ENCODE measurements at regions not wholly inside any gene's neighbourhood (a gene's known extent, or its start where the extent isn't known, plus 50 kb on each side); places are given as distances from the start of the nearest gene placed in this dataset.
"Not testable (repeated sequence)": the region's sequence is repeated elsewhere in the genome, so short reads cannot be mapped to it uniquely, and the experiment has no call there.

DNA sequence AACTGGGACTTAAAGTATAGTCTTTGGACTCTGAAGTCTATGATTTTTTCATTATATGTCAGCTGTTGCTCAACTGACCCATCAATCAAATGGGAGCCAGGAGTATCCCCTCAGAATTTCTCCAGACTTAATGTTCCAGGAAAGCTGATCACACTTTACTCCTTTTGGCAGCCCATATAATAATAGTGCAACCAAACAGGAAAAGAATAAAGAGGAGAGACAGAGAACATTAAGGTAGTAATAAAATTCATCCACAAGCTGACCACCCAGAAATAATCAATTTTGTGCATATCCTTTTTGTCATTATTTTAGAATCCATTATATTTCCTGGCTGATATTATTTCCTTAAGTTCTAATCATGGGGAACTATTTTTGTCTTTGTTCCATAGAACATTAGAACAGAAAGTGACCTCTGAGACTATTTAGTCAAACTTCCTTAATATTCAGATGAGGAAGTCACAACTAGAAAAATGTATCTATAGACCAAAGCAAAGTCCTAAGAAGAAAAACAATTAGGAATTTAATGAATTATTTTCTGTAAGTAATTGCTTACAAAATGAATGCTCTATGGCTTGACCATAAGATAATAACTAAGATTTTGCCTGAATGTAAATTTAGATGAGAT is 238.1 kb upstream of the SEL1L start:
- Histone ChIP-seq H3K36me3 (ENCODE audit: control insufficient read depth, insufficient read depth, low read length) (no peaks in the 10 kb centered on the region), H3K4me3 (ENCODE audit: low read length) (no peak overlapping the region), H3K27me3 (ENCODE audit: control insufficient read depth, insufficient read depth, low read length) (no peaks in the 10 kb centered on the region), H3K9ac (ENCODE audit: low read length) (no peak overlapping the region), H3K4me1 (ENCODE audit: control insufficient read depth, insufficient read depth, low read length) (no peaks in the 10 kb centered on the region), H3K27ac (ENCODE audit: low read depth, low read length) (no peak overlapping the region)

GRCh38 chr14:81772381-81772780 is 238.7 kb upstream of the SEL1L start:
- Histone ChIP-seq H3K27ac (ENCODE audit: low read depth, low read length) (no peak overlapping the region), H3K36me3 (ENCODE audit: control insufficient read depth, insufficient read depth, low read length) (no peaks in the 10 kb centered on the region)

GRCh38 chr14:81776531-81776930 is 242.9 kb upstream of the SEL1L start:
- no peaks in the 10 kb centered on the region for H3K4me1 ChIP-seq (ENCODE audit: control insufficient read depth, insufficient read depth, low read length)
- no peak overlapping the region for H3K27ac ChIP-seq (ENCODE audit: low read depth, low read length)
- no peaks in the 10 kb centered on the region for H3K27me3 ChIP-seq (ENCODE audit: control insufficient read depth, insufficient read depth, low read length)
- H3K36me3 ChIP-seq (ENCODE audit: control insufficient read depth, insufficient read depth, low read length), result no peaks in the 10 kb centered on the region
- no peak overlapping the region for H3K9ac ChIP-seq (ENCODE audit: low read length)
- no peak overlapping the region for H3K4me3 ChIP-seq (ENCODE audit: low read length)

More at GRCh38 chr14:81772381-81772780, 238.7 kb upstream of the SEL1L start:
- Histone ChIP-seq H3K27me3 (ENCODE audit: control insufficient read depth, insufficient read depth, low read length) (no peaks in the 10 kb centered on the region), H3K9ac (ENCODE audit: low read length) (no peak overlapping the region), H3K4me1 (ENCODE audit: control insufficient read depth, insufficient read depth, low read length) (no peaks in the 10 kb centered on the region), H3K4me3 (ENCODE audit: low read length) (no peak overlapping the region)

- not testable (repeated sequence) for H3K4me1 ChIP-seq (ENCODE audit: control insufficient read depth, insufficient read depth, low read length); H3K27ac ChIP-seq (ENCODE audit: low read depth, low read length); H3K9ac ChIP-seq (ENCODE audit: low read length); H3K4me3 ChIP-seq (ENCODE audit: low read length); H3K36me3 ChIP-seq (ENCODE audit: control insufficient read depth, insufficient read depth, low read length); H3K27me3 ChIP-seq (ENCODE audit: control insufficient read depth, insufficient read depth, low read length)
Observed at GRCh38 chr14:81781798-81782197, 248.1 kb upstream of the SEL1L start.

DNA sequence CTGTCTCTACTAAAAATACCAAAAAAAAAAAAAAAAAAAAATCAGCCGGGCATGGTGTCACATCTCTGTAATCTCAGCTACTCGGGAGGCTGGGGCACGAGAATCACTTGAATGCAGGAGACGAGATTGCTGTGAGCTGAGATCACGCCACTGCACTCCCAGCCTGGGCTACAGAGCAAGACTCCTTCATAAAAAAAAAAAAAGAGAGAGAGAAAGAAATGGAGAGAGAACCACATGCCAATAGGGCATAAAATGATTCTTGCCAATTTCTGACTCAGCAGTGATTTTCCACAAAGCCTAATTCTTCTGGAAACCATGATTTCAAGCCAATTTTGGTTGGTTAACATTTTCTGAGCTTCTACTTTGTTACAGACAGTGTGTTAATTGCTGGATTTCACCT is 250.4 kb upstream of the SEL1L start:
- Histone ChIP-seq H3K27me3 (ENCODE audit: control insufficient read depth, insufficient read depth, low read length) (no peaks in the 10 kb centered on the region), H3K4me1 (ENCODE audit: control insufficient read depth, insufficient read depth, low read length) (no peaks in the 10 kb centered on the region), H3K36me3 (ENCODE audit: control insufficient read depth, insufficient read depth, low read length) (no peaks in the 10 kb centered on the region), H3K27ac (ENCODE audit: low read depth, low read length) (no peak overlapping the region), H3K9ac (ENCODE audit: low read length) (no peak overlapping the region), H3K4me3 (ENCODE audit: low read length) (no peak overlapping the region)

DNA sequence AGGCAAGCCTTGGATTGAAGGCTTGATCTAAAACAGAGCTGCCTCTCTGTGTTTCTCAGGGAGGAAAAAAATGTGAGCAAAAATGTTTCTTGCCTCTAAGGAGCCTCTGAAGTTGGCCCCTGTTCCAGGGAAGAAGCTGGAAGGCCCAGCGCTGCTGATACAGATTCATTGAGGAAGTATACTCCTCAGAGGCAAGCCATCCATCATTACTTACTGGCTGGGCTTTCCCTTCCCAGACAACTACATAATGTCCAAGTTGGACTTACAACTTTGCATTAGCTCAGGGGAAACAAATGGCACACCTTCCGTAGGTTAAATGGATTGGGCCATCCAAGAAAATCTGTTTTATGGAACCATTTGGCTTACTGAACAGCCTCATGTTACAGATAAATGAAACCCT is 263.7 kb upstream of the SEL1L start:
- Histone ChIP-seq H3K4me3 (ENCODE audit: low read length) (no peak overlapping the region), H3K36me3 (ENCODE audit: control insufficient read depth, insufficient read depth, low read length) (no peaks in the 10 kb centered on the region), H3K9ac (ENCODE audit: low read length) (no peak overlapping the region), H3K4me1 (ENCODE audit: control insufficient read depth, insufficient read depth, low read length) (peaks cover 7% of the 10 kb centered on the region), H3K27me3 (ENCODE audit: control insufficient read depth, insufficient read depth, low read length) (no peaks in the 10 kb centered on the region), H3K27ac (ENCODE audit: low read depth, low read length) (no peak overlapping the region)

GRCh38 chr14:81801921-81802320 is 268.3 kb upstream of the SEL1L start:
- Histone ChIP-seq H3K4me1 (ENCODE audit: control insufficient read depth, insufficient read depth, low read length) (peaks cover 10% of the 10 kb centered on the region), H3K27ac (ENCODE audit: low read depth, low read length) (no peak overlapping the region), H3K9ac (ENCODE audit: low read length) (no peak overlapping the region), H3K27me3 (ENCODE audit: control insufficient read depth, insufficient read depth, low read length) (no peaks in the 10 kb centered on the region), H3K36me3 (ENCODE audit: control insufficient read depth, insufficient read depth, low read length) (no peaks in the 10 kb centered on the region), H3K4me3 (ENCODE audit: low read length) (no peak overlapping the region)

DNA sequence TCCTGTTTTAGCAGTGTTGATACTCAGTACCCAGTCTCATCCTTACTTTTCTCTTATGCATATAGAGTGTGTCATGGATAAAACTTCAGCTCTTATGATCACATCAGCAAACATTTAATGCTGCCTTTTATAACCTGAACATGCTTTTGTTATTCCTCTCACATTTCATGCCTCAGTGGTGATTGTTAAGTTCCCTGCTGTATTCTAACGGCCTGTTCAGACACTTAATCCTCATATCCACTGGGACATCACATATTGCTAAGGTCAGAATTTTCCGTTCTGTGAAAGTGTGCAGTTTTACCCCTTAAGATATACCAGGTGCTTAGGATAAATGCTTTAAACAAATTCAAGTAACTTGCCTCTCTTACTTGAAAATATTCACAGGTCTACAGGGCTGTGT is 268.7 kb upstream of the SEL1L start:
- no peaks in the 10 kb centered on the region for H3K27me3 ChIP-seq (ENCODE audit: control insufficient read depth, insufficient read depth, low read length)
- no peak overlapping the region for H3K27ac ChIP-seq (ENCODE audit: low read depth, low read length)
- no peak overlapping the region for H3K4me3 ChIP-seq (ENCODE audit: low read length)
- H3K36me3 ChIP-seq (ENCODE audit: control insufficient read depth, insufficient read depth, low read length), result no peaks in the 10 kb centered on the region
- H3K9ac ChIP-seq (ENCODE audit: low read length), result no peak overlapping the region
- H3K4me1 ChIP-seq (ENCODE audit: control insufficient read depth, insufficient read depth, low read length), result peaks cover 7% of the 10 kb centered on the region

DNA sequence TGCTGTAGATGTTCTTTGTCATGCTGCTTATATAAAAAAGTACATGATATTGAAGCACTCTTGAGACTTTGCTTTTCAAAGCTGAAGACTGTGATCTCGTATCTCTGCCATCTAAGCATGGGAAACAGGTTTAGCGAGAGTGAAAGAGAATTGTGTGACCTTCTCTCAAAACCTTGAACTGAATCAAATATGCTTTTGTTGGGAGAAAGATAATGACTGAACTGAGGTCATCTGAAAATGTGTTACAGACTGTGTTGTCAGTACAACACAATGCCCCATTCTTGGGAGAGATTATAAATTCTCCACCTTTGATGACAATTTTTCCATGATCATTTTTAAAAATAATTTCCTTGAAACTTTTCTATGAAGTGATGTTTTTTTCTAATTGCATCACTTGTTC is 272.1 kb upstream of the SEL1L start:
- Histone ChIP-seq H3K27me3 (ENCODE audit: control insufficient read depth, insufficient read depth, low read length) (no peaks in the 10 kb centered on the region), H3K4me1 (ENCODE audit: control insufficient read depth, insufficient read depth, low read length) (peaks cover 5% of the 10 kb centered on the region), H3K27ac (ENCODE audit: low read depth, low read length) (no peak overlapping the region), H3K9ac (ENCODE audit: low read length) (no peak overlapping the region), H3K4me3 (ENCODE audit: low read length) (no peak overlapping the region), H3K36me3 (ENCODE audit: control insufficient read depth, insufficient read depth, low read length) (no peaks in the 10 kb centered on the region)

DNA sequence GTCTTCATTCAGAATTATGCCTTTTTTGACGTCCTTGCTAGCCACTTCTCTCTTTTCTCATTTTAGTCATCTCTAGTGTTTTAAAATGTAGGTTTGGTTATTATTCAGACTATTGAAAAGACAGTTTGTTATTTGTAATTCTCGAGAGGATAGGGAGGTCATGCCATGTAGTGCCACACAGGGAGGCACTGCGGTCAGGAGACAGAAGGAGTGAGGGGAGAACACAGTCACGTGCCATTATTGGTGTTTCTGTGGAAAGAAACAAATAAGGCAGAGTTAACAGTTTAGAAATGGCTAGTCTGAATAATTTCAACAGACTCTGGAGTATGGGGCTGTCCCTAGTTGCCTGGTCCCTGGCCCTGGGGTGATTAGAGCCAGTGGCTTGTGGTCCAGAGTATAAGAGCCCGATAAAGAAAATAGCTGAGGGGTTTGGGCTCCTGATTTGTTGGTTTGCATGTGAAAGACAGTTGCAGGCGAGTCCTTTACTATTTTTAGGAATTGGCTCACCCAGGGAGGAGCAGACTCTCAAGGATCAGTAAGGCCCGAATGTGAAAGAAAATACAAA is 278.1 kb upstream of the SEL1L start:
- Histone ChIP-seq H3K4me3 (ENCODE audit: low read length) (no peak overlapping the region), H3K9ac (ENCODE audit: low read length) (no peak overlapping the region), H3K36me3 (ENCODE audit: control insufficient read depth, insufficient read depth, low read length) (no peaks in the 10 kb centered on the region), H3K4me1 (ENCODE audit: control insufficient read depth, insufficient read depth, low read length) (no peaks in the 10 kb centered on the region), H3K27ac (ENCODE audit: low read depth, low read length) (no peak overlapping the region), H3K27me3 (ENCODE audit: control insufficient read depth, insufficient read depth, low read length) (no peaks in the 10 kb centered on the region)

DNA sequence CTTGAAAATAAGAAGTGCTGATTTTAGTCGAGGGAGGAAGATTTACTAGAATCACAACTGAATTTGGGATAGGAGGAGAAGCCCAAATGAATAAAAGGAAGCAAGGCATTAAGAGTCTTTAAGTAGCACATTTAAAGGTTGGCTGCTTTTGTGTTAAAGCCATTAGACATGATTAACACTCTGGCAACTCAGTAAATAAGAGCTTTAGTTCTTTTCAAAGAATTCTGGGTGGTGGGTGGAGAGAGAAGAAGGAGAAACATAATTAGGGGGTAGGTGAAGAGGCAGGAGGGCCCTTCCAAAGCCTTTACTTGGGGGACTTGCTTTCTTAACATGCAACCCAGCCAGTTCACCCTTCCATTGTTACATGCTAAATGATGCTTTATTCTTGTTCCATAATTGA is 284.6 kb upstream of the SEL1L start:
- Histone ChIP-seq H3K4me1 (ENCODE audit: control insufficient read depth, insufficient read depth, low read length) (no peaks in the 10 kb centered on the region), H3K9ac (ENCODE audit: low read length) (no peak overlapping the region), H3K36me3 (ENCODE audit: control insufficient read depth, insufficient read depth, low read length) (no peaks in the 10 kb centered on the region), H3K4me3 (ENCODE audit: low read length) (no peak overlapping the region), H3K27ac (ENCODE audit: low read depth, low read length) (no peak overlapping the region), H3K27me3 (ENCODE audit: control insufficient read depth, insufficient read depth, low read length) (no peaks in the 10 kb centered on the region)

GRCh38 chr14:81819344-81819743 is 285.7 kb upstream of the SEL1L start:
- Histone ChIP-seq H3K27me3 (ENCODE audit: control insufficient read depth, insufficient read depth, low read length) (no peaks in the 10 kb centered on the region), H3K27ac (ENCODE audit: low read depth, low read length) (no peak overlapping the region), H3K9ac (ENCODE audit: low read length) (no peak overlapping the region), H3K4me3 (ENCODE audit: low read length) (no peak overlapping the region), H3K4me1 (ENCODE audit: control insufficient read depth, insufficient read depth, low read length) (no peaks in the 10 kb centered on the region), H3K36me3 (ENCODE audit: control insufficient read depth, insufficient read depth, low read length) (no peaks in the 10 kb centered on the region)

- H3K27ac ChIP-seq (ENCODE audit: low read depth, low read length), result no peak overlapping the region
- H3K4me1 ChIP-seq (ENCODE audit: control insufficient read depth, insufficient read depth, low read length), result no peaks in the 10 kb centered on the region
- H3K27me3 ChIP-seq (ENCODE audit: control insufficient read depth, insufficient read depth, low read length), result no peaks in the 10 kb centered on the region
- H3K4me3 ChIP-seq (ENCODE audit: low read length), result no peak overlapping the region
- no peak overlapping the region for H3K9ac ChIP-seq (ENCODE audit: low read length)
- H3K36me3 ChIP-seq (ENCODE audit: control insufficient read depth, insufficient read depth, low read length), result no peaks in the 10 kb centered on the region
Observed at GRCh38 chr14:81819910-81820309, 286.3 kb upstream of the SEL1L start.

Measured in rectal smooth muscle tissue (tissue), 1 donor.